Inflammatory macrophage treated with lipopolysaccharide for 1 hour (primary cell): ENCODE measurements at regions not wholly inside any gene's neighbourhood (a gene's known extent, or its start where the extent isn't known, plus 50 kb on each side); places are given as distances from the start of the nearest gene placed in this dataset.

Source experiments
- DNase-seq, 2 donors: peaks; one replicate each; pipeline ENCODE4 v3.0.0-alpha.2; 2020 to 2022

DNA sequence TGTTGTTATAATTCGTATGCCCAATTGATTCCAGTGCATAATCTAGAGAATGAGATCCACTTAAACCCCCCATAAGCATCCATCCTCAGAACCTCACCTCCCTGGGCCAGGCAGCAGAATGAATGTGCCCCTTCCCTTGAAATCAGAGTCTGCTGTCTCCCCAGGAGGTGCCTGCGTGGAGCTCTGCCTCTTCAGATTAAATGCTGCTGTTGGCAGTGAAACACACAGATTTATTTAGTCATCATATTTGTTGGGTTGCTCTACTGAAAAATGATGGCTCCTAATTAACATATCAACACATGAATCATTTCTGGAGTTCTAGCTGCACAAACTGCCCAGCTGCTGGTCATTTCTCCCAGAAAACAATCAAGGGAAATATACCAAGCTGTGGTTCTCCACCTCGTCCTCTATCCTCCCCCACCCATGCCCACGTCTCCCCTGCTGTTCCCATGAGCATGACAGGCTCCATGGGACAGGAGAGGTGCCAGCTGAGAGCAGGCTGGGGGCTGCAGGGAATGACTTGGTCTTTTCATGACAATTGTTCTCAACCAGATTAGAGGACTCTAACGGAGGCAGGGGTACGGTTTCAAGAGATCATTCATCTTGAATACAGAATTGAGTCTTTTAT lies 633.1 kb downstream of the CDH26 start:
- DNase-seq, result no peak

DNA sequence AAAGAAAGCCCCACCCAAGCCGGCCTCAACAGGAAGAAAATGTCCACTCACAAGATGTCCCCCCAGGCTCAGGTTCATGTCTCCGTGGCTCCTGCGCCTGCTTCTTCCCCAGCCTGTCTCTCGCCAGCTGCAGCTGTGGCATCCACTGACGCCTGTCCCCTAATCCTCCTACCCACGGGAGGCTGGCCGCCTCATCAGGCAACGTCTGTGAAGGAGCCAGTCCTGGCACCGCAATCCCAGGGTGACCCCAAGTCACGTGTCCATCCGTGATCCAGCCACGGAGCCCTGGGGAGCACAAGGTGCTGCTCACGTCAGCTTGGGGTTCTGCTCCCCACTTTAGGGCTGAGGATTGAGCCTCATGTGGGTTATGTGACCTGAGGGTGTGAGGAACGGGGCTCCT lies 640.3 kb downstream of the CDH26 start:
- no peak for DNase-seq

DNA sequence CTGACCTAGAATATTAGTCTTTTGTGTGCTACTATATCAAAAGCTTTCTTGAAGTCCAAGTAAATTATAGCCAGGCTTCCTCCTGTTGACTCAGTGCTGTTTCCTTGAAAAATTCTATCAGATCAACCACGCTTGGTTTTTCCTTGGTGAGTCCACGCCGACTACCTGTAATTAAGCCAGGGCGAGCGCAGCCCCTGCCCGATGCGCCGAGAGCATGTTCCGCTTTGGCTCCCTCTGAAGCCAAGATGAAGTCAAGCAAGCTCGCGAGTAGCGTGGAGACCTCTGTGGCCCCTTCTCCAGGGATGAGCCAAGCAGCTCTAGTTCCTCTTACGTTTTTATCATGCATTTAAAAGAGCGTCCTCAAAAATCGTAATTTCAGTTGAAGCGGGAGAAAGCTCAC lies 641.2 kb downstream of the CDH26 start:
- DNase-seq, result no peak

DNA sequence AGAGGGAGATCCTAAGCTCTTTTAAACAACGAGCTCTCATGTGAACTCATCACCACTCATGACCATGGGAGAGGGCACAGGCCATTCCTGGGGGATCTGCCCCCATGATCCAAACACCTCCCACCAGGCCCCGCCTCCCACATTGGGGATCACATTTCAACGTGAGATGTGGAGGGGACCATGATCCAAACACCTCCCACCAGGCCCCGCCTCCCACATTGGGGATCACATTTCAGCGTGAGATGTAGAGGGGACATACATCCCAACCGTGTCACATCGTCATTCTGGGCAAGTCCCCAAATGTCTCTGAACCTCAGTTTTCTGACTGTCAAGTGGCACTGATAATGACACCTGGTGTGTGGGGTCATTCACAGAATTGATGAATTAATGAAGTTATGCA lies 641.8 kb downstream of the CDH26 start:
- DNase-seq, result no peak

DNA sequence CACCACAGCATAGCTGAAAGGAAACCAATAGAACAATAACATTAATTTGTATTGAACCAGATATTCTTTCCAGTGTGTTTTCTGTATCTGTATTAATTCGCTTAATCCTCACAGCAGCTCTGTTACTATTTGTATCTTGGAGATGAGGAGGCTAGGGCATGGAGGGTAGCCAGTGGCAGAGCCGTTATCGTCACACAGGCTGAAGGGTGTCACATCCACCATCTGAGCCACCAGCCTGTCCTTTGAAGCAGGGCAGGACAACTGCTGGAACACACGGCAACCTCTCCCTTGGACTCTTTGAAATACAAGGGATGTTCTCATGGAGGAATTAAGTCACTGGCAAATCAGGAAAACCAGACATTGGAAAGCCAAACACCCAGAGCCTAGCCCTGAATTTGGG lies 628.0 kb upstream of the CDH4 start:
- no peak for DNase-seq

DNA sequence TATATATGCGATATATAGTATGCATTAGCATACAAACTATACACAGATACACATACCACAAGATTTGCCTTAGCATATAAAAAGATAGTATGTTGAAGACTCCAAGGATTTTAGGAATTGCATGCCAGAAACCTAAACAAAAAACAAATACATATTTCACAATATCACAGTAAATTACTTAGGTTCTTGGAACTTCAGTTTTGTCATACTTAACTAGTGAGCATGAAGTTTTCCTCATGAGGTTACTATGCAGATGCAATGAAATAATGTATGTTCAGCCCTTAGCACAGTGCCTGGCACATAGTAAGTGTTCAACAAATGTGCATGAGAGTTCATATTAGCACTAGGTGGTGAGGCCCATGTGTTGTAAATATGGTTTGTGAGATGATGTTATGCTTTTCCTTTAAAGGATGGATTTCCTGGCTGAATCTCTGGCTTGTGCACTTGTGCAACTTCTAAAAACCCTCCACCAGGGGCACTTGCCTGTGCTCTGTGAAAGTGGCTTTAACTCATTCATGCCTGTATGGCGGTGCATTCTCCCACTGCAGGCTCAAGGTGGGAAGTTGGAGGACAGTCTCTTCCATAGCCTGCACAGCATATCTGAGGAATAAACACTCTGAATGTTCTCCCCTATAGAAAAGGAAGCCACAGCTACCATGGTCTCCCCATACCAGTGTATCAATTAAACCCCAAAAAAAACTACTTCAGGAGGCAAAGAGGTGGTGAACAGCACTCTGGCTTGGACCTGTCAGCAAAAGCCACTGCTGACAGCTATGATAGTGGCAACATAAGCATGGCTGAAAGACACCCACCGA lies 624.1 kb upstream of the CDH4 start:
- no peak for DNase-seq

DNA sequence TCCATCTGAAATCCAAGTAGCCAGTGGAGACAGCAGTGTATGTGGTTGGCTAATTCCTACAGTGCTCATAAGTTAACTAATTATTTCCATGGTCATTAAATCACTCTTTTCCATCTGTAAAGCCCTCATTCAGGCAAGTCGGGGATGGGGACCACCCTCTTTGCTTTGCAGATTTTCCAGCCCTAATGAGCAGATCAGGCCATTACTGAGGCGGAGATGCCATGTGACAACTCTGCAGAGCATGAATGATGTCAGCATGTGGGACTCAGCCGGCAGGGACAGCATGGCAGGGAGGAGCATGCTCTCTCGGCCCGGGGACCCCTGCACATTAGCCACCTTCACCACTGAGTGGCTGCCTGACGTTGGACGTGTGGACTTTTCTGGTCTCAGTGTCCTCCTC lies 623.3 kb upstream of the CDH4 start:
- DNase-seq, result no peak

DNA sequence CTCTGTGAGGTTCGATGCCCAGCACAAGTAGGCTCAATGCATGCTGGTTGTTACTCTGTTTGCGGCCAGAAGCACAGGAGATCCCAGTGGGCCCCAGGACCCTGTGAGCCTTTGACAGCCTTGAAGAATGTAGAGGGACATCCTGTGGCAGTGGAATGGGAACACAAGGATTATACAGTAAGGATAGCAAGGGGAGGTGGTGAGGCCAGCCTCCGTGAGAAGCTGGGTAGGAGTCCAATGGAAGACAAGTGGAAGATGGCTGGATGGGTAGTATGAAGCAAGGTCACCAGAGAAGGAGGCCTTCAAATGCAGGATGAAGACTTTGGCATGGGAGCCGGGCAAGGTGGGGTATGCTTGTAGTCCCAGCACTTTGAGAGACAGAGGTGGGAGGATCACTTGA lies 622.9 kb upstream of the CDH4 start:
- DNase-seq, result no peak

DNA sequence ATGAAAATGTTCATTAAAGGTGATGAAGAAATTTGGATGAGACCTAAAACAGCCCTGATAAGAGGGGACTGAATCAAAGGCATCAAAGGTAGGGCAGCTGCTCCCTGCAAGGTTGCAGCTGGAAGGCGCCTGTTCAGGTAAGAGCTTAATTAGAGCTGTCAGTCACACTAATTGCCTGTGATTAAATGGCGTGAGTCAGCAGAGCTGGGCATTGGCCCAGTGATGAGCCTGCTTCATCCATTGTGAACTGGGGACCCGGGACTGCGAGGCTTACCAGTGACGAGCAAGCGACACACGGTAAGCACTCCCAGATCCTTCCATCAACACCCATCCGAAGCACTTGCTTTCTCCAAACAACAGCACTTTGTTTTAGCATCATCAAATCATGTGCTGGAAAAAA lies 621.5 kb upstream of the CDH4 start:
- DNase-seq, result no peak

DNA sequence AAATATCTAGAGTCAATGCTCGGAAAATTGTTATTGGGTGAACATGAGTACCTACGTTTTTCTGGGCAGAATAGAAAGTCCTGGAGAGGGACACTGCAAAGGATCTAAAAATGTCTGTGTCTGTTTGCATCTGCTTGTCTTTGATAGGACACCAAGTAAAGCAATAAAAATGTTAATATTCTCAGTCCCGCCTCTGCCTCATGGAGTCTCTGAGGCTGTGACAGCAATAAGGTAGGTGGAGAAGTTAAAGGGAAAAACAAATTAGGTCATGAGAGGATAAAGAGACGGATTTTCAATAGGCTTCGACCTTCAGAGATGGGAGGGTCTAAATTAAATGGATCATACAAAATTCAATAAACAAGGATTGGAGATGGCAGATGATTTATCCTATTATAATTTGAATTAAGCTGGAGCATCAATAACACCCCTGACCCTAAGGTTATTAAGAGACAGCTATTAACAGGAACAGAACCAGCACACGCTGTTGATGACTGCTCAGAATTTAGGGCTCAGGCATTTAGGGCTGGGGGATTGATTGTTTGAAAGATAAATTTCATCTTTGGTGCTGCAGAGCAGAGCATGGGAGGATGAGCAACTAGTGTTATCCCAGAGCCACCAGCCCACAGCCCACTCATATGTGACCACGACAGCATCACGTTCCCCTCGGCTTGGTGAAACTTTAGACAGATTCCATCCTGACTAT lies 620.3 kb upstream of the CDH4 start:
- no peak for DNase-seq

DNA sequence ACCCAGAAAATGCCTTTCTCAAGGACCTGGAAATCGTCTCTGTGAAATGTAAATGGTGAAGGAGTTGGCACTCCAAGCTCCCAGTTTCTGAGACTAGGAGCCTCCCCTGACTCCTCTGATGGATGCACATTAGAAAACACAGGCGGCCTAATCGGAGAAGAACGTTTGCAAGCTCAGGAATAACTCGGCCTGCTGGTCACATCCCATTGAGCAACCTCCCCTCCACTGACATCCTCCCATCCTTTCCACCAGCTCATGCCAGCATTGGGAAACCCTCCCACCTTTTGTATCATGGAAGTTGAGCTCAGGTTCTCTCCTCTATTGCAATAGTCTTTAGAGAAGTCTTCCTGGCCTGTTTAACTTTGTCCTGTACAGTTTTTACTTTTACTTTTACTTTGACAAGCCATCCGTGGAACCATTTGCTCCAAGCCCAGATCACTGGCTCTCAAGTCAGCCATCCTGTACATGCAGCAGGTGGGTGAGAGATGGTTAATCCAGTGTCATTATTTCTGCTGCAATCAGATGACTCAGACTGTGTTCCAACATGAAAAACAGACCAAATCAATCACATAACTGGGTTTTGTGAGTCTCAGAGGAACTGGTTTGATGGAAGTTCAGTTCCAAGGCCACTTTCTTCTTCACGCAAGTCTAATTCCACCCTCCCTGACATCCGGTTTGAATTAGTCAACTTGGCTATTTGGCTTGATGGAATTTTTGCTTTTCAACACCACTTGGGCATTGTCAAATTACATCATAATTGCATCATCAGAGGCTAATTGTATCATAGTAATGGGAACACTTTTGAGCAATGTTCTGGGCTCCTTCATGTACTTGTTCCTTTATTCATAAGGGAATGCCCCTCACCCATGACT lies 619.4 kb upstream of the CDH4 start:
- DNase-seq, result peak in 1 of 2 donors; percentile 4

DNA sequence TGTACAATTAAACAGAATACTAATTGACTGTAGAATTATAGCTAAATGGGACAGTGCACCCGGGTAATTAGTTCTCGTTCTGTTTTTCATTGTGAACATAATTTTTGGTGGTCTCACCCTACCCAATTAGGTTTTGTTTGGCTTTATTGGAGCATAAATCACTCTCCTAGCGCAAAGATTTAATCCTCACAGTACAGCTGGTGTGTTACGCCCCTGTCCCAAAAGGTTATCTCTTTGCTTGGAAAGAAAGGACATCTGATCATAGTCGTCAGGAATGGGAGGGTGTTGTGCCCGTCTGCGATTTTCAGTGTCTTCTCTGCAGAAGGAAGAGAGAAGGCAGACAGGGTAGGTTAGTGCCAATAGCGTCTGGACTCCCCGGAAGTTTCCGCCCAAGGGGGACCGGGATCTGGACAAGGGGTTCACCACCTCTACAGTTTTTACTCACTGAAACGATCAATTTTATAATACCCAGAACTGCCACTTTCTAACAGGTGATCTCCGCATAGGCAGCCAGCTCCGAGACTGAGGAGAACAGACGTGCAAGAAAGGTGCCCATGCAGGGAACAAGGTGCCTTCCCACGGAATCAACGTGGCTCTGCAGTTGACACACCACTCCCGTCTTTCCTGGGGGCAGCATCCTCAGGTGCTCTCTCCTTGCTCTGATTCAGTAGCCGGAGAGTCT lies 617.4 kb upstream of the CDH4 start:
- DNase-seq, result no peak

DNA sequence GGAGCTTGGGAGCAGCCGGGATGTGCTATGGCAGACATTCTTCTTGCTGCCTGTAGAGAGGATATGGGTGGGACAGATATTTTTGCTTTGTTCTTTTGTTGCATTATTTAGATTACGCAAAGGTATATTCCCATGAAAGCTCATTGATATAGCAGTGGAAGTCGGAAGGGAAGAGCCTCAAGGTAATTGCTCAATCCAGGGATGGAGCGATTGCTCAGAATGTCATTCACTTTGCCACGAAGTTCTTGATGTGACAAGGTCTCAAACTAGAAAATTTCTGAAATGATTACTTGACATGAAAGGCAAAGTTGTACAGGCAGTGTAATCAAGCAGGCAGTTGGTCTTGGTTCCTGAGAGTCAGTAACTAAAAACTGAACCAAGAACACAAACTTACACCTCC lies 615.6 kb upstream of the CDH4 start:
- no peak for DNase-seq

DNA sequence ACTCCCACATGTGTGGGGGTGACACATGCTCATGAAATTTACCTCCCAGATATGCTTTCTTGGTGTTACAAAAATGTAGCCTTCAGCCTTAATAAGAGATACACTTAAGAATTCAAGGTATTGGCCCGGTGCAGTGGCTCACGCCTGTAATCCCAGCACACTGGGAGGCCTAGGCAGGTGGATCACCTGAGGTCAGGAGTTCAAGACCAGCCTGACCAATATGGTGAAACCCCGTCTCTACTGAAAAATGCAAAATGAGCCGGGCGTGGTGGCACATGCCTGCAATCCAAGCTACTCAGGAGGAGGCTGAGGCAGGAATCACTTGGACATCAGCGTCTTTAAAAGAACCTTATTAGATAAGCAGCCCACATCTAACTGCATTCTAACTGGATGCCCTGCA lies 614.3 kb upstream of the CDH4 start:
- no peak for DNase-seq

DNA sequence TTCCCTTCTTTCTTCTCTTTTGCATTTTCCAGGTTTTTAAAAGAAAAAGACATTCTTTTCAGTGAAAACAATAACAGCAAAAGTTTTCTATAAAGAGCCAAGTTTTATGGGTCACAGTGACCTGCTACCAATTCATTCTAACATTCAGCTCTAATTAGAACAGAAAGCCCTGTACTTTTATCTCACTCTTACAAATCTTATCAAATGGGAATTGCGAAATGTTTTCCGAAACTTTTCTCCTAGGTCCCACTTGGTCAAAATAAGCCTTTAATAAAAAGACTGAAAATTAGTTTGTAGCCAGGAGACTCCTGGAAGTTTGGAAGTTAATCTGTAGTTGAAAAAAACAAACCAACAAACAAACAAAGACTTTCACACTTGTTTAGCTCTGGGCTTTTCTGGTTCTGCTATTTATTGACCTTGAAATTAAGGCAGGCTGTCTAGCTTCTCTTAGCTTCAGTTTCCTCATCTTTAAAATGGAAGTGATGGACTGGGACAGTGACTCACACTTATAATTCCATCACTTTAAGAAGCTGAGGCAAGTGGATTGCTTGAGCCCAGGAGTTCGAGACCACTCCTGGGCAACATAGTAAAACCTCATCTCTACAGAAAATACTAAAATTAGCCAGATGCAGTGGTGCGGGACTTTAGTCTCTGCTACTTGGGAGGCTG lies 613.5 kb upstream of the CDH4 start:
- DNase-seq, result no peak

DNA sequence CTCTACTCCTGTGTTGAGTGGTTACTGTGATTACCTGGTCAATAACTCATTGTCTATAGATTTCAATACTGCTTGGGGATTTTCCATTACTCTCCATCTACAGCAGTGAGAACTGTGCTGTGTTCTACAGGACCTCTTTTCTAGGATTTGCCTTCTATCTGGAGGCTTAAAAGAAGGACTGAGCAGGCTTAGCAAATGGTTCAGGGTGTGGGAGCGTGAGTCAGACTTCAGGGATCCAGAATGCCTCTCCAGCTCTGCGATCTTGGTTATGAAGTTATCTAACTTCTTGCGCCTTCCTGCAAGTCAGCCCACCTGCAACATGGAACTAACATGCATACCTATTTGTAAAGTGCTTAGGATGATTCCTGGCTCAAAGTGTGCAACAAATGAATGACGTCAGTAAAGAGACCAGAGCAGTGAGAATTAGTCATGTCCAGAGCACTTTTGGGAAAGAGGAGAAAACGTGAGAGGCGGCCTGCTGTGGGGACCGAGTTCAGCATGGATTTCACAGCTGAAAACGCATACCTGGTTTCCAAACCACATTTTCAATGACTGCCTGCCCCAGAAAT lies 610.1 kb upstream of the CDH4 start:
- DNase-seq, result no peak

DNA sequence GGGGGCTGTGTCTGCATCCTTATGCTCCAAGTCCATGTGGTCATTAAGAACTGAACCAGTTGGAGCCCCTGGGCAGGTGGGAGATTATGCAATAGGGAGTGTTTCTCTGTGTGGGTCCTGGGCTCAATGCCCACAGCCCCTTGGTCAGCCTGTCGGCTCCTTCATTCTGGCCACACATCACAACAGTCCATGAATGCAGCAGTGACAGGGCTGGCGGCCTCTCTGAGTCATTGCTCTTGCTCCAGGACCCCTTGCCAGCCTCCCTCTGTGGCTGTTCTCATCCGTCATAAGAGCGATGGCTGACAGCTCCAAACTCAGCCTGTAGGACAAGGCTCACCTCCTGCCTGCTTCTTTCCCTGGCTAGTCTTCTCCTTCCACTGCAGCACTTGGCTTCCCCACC lies 609.5 kb upstream of the CDH4 start:
- DNase-seq, result no peak

DNA sequence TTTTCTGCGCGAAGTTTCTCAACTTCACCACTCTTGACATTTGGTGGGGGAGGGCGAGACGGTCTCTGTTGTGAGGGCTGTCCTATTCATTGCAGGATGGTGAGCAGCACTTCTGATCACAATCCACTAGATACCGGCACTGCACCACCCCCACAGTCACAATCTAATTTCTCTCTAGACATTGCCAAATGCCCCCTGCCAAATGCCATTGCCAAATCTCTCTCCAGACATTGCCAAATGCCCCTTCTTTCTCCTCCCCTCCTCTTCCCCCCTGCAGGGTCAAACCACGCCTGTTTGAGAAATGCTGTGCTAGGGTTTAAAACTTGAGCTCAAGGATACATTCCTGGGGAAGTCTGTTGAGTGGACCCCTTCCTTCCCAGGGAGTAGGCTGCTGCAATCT lies 603.5 kb upstream of the CDH4 start:
- DNase-seq, result no peak

DNA sequence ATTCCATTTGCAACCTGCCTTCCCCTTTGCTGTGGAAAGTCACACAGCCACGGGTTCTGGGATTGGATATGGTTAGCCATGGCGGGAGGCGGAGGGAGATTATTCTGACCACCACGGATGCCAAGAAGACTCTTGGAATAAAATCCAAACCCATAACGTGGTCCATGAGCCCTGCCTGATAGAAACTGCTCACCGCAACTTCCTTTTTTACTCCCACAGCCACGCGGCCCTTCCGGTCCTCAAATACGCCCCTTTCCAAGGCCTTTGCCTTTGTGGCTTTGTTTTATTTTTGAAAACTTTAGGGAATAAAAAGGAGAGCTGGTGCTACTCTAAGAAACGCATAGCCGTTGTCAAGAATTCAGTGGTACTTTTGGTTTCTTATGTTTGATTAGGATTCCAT lies 602.5 kb upstream of the CDH4 start:
- peak in 1 of 2 donors; percentile 2 for DNase-seq

DNA sequence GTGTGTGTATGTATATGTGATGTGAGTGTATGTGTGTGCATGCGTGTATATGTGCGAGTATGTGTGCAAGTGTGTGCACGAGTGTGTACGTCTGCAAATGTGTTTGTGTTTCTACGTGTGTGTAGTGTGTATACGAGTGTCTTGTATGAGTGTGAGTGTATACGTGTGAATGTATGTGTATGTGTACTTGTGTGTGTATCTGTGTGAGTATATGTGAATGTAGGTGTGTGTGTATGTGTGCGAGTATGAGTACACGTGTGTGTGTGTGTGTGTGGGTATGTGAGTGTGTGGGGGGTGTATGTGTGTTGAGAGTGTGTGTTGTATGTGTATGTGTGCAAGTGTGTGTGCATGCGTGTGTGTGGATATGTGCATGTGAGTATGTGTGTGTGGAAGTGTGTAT lies 602.0 kb upstream of the CDH4 start:
- no peak for DNase-seq

DNA sequence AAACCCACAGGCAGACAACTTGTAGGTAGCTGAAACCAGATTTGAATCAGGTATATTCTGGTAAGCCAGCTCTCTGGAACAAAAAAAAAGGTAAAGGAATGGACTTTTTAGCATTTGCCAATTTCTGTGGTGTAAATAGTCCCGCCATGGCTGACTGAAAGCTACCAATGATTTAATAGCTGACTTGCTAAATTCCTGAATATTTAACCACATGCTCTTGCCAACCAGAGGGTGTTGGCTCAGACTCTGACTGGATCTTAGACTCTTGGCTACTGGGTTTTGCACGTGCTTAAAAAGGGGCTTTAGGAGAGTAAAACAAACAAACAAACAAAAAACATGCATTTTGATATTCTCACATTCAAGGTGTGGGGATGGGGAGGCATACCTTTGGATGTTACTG lies 600.0 kb upstream of the CDH4 start:
- no peak for DNase-seq

DNA sequence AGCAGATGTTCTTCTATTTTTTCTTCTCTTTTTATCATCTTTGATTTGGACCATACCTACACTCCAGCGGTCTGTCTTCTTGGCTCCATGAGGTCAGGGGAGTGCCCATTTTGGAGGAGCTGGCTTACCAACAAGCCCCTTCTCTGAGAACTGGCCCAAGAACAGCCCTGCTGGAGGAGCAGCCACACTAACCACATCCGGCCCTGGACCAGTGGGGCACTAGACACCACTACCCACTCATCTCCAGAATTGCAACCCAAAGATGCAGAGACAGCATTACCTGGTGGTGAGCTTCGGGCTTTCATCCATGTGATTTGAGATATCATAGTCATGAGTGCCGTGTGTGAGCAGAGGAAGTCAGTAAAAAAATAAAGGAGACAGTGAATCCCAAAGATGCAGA lies 599.4 kb upstream of the CDH4 start:
- no peak for DNase-seq
